Astrocyte (in vitro differentiated cells and primary cell): ENCODE measurements at regions not wholly inside any gene's neighbourhood (a gene's known extent, or its start where the extent isn't known, plus 50 kb on each side); places are given as distances from the start of the nearest gene placed in this dataset.

Experiments
- EZH2 ChIP-seq: IDR thresholded peaks from 2 replicates; pipeline ENCODE4 v1.6.1; 2012; ENCODE audit warnings: mild to moderate bottlenecking, low read length, inconsistent platforms; ENCODE audit not compliant: insufficient read depth
- TF ChIP-seq, protein P1 (sequence below): IDR thresholded peaks from 2 replicates; pipeline ENCODE4 v1.5.1; 2011; ENCODE audit warnings: low read depth, mild to moderate bottlenecking, inconsistent platforms, low read length, moderate library complexity; ENCODE audit not compliant: insufficient read depth

DNA sequence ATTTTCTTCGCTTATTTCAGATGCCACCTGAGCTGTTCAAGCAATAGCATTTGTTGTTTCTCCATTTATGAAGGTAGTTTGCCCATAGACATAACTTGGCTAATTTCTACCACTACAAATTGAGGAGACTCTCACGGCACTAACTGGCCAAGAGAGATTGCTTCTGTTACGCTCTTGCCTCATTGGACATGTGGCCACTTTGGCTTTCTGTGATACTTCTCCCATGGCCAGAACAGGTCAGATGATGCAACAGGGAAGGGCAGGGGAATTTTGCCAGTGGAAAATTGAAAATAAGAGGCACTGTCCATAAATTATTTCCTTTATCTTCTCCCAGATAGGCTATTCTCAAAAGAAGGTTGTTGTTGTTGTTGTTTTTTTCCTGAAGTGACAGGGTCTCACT, 1633.3 kb upstream of the LRRTM3 start:
- TF ChIP-seq, protein P1, sequence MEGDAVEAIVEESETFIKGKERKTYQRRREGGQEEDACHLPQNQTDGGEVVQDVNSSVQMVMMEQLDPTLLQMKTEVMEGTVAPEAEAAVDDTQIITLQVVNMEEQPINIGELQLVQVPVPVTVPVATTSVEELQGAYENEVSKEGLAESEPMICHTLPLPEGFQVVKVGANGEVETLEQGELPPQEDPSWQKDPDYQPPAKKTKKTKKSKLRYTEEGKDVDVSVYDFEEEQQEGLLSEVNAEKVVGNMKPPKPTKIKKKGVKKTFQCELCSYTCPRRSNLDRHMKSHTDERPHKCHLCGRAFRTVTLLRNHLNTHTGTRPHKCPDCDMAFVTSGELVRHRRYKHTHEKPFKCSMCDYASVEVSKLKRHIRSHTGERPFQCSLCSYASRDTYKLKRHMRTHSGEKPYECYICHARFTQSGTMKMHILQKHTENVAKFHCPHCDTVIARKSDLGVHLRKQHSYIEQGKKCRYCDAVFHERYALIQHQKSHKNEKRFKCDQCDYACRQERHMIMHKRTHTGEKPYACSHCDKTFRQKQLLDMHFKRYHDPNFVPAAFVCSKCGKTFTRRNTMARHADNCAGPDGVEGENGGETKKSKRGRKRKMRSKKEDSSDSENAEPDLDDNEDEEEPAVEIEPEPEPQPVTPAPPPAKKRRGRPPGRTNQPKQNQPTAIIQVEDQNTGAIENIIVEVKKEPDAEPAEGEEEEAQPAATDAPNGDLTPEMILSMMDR: no peak
- no peak for TF ChIP-seq EZH2
